KMS-11 (cell line): ENCODE measurements at regions not wholly inside any gene's neighbourhood (a gene's known extent, or its start where the extent isn't known, plus 50 kb on each side); places are given as distances from the start of the nearest gene placed in this dataset.

Experiments used
- H2AFZ ChIP-seq: fragments of 200-600 bp; sonication (generic); 2 replicates; pipeline ENCODE4 v1.6.1; 2016; ENCODE audit warnings: antibody characterized with exemption, mixed run types, low read depth
- H3K27ac ChIP-seq: fragments of 200-600 bp; sonication (generic); 2 replicates; pipeline ENCODE4 v1.6.1; 2016; ENCODE audit warnings: mild to moderate bottlenecking, mixed run types
- H3K27me3 ChIP-seq: fragments of 200-600 bp; sonication (generic); 2 replicates; pipeline ENCODE4 v1.6.1; 2017; ENCODE audit warnings: mild to moderate bottlenecking, low read depth, mixed run types, moderate library complexity; ENCODE audit not compliant: insufficient read depth
- H3K36me3 ChIP-seq: fragments of 200-600 bp; sonication (generic); 2 replicates; pipeline ENCODE4 v1.6.1; 2017; ENCODE audit warnings: mild to moderate bottlenecking, mixed run types; ENCODE audit not compliant: insufficient read depth
- H3K4me1 ChIP-seq: fragments of 200-600 bp; sonication (generic); 2 replicates; pipeline ENCODE4 v1.6.1; 2016; ENCODE audit warnings: mild to moderate bottlenecking, low read depth, mixed run types; ENCODE audit not compliant: poor library complexity, severe bottlenecking
- H3K4me2 ChIP-seq: fragments of 200-600 bp; sonication (generic); 2 replicates; pipeline ENCODE4 v1.7.0; 2016; ENCODE audit warnings: mild to moderate bottlenecking, mixed run types
- H3K4me3 ChIP-seq: fragments of 200-600 bp; sonication (generic); IDR thresholded peaks from 2 replicates; pipeline ENCODE4 v1.6.1; 2017; ENCODE audit warnings: low read depth, low read length, mixed read lengths; ENCODE audit not compliant: insufficient read depth
- H3K79me2 ChIP-seq: fragments of 200-600 bp; sonication (generic); 2 replicates; pipeline ENCODE4 v1.6.1; 2016; ENCODE audit warnings: low read depth, mixed run types; ENCODE audit not compliant: insufficient read depth
- H3K9ac ChIP-seq: fragments of 200-600 bp; sonication (generic); 2 replicates; pipeline ENCODE4 v1.6.1; 2016; ENCODE audit warnings: mild to moderate bottlenecking, mixed run types
- H4K20me1 ChIP-seq: fragments of 200-600 bp; sonication (generic); 2 replicates; pipeline ENCODE4 v1.6.1; 2016; ENCODE audit warnings: mild to moderate bottlenecking, mixed run types; ENCODE audit not compliant: insufficient read depth
- CTCF ChIP-seq: fragments of 200-600 bp; sonication (generic); conservative IDR thresholded peaks from 2 replicates; pipeline ENCODE4 v1.6.1; 2017; ENCODE audit warnings: low read depth, mild to moderate bottlenecking, antibody characterized with exemption, low read length, moderate library complexity, mixed read lengths

GRCh38 chr20:63124092-63124781, 91.7 kb downstream of the YTHDF1 start:
- Histone ChIP-seq H3K4me2 (no peak overlapping the region), H3K27ac (no peak overlapping the region), H4K20me1 (no peaks in the 10 kb centered on the region), H3K4me1 (no peaks in the 10 kb centered on the region), H2AFZ (no peak overlapping the region), H3K4me3 (no peak overlapping the region), H3K9ac (no peak overlapping the region), H3K36me3 (no peaks in the 10 kb centered on the region), H3K79me2 (no peaks in the 10 kb centered on the region), H3K27me3 (peaks cover 100% of the 10 kb centered on the region)
- TF ChIP-seq CTCF = no peak

- Histone ChIP-seq H3K9ac (no peak overlapping the region), H3K27ac (no peak overlapping the region), H3K4me1 (no peaks in the 10 kb centered on the region), H3K36me3 (no peaks in the 10 kb centered on the region), H3K4me2 (no peak overlapping the region), H3K27me3 (peaks cover 100% of the 10 kb centered on the region), H4K20me1 (no peaks in the 10 kb centered on the region), H3K4me3 (no peak overlapping the region), H3K79me2 (no peaks in the 10 kb centered on the region), H2AFZ (no peak overlapping the region)
- TF ChIP-seq CTCF = no peak
These were observed 92.6 kb downstream of the YTHDF1 start for GRCh38 chr20:63123331-63123741.

DNA sequence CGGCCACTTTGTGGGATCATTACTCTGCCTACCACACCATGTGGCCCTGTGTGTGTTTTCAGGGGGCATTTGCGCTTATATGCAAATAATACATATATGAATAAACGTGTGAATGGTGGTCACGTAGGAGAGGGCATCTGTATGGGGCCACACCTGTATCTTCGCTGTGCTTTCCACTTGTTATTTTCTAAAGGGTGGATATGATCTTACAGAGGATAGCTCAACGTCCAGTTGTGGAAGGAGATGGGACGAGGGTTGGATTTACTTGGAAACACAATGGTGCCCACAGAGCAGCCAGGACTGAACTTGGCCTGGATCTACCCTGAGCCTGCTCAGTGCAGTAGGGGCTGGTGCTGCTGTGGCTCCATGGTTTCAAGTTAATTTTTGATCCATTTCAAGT, 93.3 kb downstream of the YTHDF1 start:
- peaks cover 99% of the 10 kb centered on the region for H3K27me3 ChIP-seq
- no peak overlapping the region for H3K4me3 ChIP-seq
- no peak overlapping the region for H2AFZ ChIP-seq
- H3K4me1 ChIP-seq = no peaks in the 10 kb centered on the region
- no peak for TF ChIP-seq CTCF
- no peaks in the 10 kb centered on the region for H4K20me1 ChIP-seq
- no peaks in the 10 kb centered on the region for H3K36me3 ChIP-seq
- H3K9ac ChIP-seq = no peak overlapping the region
- no peak overlapping the region for H3K27ac ChIP-seq
- no peaks in the 10 kb centered on the region for H3K79me2 ChIP-seq
- H3K4me2 ChIP-seq = no peak overlapping the region

DNA sequence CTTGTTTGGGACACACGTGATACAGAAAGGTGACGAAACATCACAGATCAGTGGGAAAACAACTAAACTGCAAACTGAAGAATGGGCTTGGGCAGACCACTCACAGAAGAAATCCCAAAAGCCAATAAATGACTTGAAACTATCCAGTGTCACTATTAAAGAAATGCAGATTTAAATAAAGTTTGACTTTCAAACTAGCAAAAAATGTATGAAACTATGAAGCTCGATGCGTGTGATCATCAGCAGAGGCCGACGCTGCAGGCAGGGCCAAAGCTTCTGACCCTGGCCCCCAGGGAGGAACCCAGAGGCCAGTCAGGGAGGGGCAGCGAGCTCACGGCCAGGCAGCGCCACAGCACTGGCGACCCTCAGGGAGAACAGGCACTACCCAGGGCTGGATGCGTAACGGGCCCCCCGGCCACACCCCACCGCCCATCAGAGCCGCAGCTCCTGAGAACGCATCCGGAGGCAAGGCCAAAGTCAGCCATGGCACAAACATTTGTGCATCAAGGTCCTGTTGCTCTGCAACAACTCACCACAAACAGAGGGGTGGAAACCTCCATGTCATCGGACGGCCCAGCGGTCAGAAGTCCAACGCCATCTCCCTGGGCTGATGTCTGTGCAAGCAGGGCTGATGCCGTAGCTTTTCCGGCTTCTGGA, 94.1 kb downstream of the YTHDF1 start:
- Histone ChIP-seq H3K79me2 (no peaks in the 10 kb centered on the region), H3K4me3 (no peak overlapping the region), H3K9ac (no peak overlapping the region), H2AFZ (no peak overlapping the region), H4K20me1 (no peaks in the 10 kb centered on the region), H3K4me2 (no peak overlapping the region), H3K4me1 (no peaks in the 10 kb centered on the region), H3K27ac (no peak overlapping the region), H3K27me3 (peaks cover 99% of the 10 kb centered on the region), H3K36me3 (no peaks in the 10 kb centered on the region)
- TF ChIP-seq CTCF = no peak
